GM08714 (cell line): ENCODE measurements at regions not wholly inside any gene's neighbourhood (a gene's known extent, or its start where the extent isn't known, plus 50 kb on each side); places are given as distances from the start of the nearest gene placed in this dataset.

Experiments used
- H3K4me3 ChIP-seq: fragments of 200-500 bp; sonication (Bioruptor generic); 2 replicates; pipeline ENCODE4 v1.5.1; 2014; ENCODE audit warnings: mild to moderate bottlenecking, low read length, inconsistent platforms
- ZNF274 ChIP-seq: IDR thresholded peaks from 2 replicates; pipeline ENCODE4 v1.6.1; 2012; ENCODE audit warnings: mild to moderate bottlenecking, low read depth, low read length

GRCh38 chr13:88125055-88125454 is 453.9 kb downstream of the SLITRK5 start:
- TF ChIP-seq ZNF274 = no peak
- no peak overlapping the region for H3K4me3 ChIP-seq

- H3K4me3 ChIP-seq = no peak overlapping the region
- no peak for TF ChIP-seq ZNF274
Measured at GRCh38 chr13:88136098-88136790, 465.1 kb downstream of the SLITRK5 start.

DNA sequence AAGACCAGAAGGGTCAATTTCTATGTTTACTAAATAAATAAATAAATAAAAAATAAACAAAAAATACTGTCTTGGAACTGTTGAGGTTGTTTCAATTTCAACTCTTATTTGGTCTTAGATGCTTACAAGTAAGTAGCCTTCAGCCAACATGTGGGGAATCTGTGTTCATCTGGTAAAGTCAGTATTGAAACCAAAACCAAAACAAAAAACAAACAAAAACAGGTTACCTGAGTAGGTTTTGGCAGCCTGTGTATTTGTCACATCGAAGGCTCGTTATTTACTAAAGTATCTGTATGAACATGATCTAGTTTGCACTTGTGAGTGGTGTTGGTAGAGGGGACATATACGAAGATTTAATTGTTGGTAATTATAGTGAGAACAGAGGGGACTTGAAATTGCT is 471.5 kb downstream of the SLITRK5 start:
- no peak for TF ChIP-seq ZNF274
- no peak overlapping the region for H3K4me3 ChIP-seq

- H3K4me3 ChIP-seq = no peak overlapping the region
- no peak for TF ChIP-seq ZNF274
Measured at GRCh38 chr13:88144580-88144979, 473.4 kb downstream of the SLITRK5 start.

DNA sequence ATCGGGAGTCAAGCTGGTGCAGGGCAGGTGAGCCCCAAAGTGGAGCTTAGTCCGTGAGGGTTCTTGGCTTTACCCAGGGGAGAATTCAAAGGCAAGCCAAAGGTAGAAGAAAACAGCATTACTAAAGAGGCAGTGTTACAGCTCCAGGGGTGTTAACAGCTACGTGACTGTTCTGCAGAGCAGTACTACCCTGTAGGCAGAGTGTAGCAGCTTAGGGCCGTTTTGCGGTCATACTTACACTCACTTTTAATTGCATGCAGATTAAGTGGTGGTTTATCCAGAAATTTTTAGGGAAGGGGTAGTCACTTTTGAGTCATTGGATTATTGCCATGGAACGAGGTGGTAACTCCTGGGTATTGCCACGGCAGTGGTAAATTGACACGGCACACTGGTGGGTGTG is 482.2 kb downstream of the SLITRK5 start:
- H3K4me3 ChIP-seq = no peak overlapping the region
- no peak for TF ChIP-seq ZNF274

DNA sequence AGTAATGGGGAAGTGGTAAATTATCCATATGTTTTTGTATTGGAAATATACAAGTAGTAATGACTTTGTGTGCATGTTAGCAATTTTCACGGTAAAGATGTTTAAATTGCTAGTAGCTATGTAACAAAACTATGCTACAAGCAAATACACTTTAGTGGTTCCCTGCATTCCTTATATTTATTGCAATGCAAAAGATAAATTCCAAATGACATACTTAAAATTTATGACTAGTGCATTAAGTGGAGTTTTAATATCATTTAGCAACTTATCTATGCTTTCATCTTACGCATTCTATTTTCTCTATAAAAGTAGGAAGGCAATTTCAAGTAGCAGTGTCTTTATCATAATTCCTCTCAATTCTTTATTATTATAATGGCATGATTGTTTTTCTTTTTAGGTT is 482.8 kb downstream of the SLITRK5 start:
- TF ChIP-seq ZNF274 = no peak
- H3K4me3 ChIP-seq = no peak overlapping the region

DNA sequence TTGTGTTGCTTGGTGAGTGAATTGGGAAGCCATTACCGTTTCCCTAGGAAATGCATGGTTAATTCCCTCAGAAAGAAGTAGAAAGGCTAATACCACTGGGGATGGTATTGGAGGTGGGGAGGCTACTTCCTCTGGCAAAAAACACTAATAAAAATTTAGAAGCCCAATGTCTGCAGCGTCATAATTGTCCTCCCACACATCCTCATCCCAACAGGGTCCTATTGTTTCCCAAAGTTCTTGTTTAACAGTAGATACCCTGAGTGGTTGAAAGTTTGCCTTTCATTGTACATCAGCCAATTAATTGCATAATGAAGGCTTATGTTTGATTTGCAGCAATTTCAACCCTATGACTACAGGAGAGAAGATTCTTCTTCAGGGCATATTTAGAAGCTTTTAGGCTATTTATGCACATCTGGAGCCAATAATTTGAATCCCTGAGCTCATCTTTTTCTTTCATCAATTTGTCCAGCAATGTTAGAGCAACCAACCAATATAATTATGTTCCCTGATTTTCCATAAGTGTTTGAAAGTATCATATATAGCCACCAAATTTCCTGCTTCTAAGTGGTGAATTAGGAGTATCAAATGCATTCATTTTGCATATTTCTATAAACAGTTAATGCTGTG is 491.0 kb downstream of the SLITRK5 start:
- no peak for TF ChIP-seq ZNF274
- H3K4me3 ChIP-seq = no peak overlapping the region

DNA sequence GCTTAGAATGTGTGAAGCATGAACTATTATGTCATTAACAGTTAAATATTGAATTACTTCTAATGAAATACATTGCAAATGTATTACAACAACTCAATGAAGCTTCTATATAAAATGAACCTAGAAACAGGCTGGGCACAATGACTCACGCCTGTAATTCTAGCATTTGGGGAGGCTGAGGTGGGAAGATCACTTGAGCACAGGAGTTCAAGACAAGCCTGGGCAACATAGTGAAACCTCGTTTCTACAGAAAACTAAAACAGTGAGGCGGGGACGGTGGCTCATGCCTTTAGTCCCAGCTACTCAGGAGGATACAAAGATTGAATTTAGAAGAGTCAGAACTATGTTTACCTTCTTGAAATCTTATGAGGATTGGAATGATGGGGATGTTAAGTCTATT is 505.1 kb downstream of the SLITRK5 start:
- H3K4me3 ChIP-seq = no peak overlapping the region
- TF ChIP-seq ZNF274 = no peak

DNA sequence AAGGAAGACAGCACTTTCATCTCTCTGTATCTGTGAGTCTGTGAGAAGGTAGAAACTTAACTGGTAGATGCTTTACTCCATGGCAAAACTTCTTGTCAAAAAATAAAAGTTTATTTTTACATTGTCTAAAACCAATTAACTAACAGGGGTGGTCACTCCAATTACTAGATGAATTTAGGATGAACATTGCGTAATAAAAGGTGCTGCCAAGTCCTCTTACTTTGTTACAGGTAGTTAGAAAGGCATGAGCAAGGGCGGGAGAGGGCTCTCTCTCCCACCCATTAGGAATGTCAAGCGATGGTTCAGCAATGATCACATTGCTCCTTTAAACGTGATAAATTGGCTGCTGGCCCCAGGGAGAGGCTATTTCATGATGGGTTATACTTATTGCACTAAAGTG is 512.3 kb downstream of the SLITRK5 start:
- TF ChIP-seq ZNF274 = no peak
- H3K4me3 ChIP-seq = no peak overlapping the region

DNA sequence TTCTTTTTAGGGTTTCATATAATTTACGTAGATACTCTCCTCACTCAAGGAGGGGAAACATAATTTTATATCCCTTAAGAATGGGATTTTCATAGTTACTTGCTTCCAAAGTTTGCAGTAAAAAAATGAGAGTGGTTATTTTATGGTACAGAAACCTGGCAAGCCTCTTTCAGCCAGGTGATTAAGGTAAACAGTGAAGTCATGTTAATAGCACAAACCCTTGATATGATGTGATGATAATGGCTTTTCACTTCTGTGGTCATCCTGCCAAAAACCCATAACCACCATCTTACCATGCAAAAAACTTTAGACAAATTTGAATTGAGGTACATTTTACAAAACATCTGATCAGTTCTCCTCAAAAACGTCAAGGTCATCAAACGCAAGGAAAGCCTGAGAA is 517.8 kb downstream of the SLITRK5 start:
- TF ChIP-seq ZNF274 = no peak
- H3K4me3 ChIP-seq = no peak overlapping the region

GRCh38 chr13:88189728-88190127 is 518.6 kb downstream of the SLITRK5 start:
- no peak for TF ChIP-seq ZNF274
- H3K4me3 ChIP-seq = no peak overlapping the region

DNA sequence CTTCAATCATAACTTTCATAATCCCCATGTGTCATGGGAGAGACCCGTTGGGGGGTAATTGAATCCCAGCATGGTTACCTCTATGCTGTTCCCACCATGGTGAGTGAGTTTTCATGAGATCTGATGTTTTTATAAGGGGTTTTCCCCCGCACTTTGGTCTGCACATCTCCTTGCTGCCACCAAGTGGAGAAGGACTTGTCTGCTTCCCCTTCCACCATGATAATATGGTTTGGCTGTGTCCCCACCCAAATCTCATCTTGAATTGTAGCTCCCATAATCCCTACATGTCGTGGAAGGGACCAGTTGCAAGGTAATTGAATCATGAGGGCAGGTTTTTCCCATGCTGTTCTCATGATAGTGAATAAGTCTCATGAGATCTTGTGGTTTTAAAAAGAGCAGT is 524.9 kb downstream of the SLITRK5 start:
- no peak for TF ChIP-seq ZNF274
- H3K4me3 ChIP-seq = no peak overlapping the region

- H3K4me3 ChIP-seq = no peak overlapping the region
- no peak for TF ChIP-seq ZNF274
Measured at GRCh38 chr13:88217372-88217771, 546.2 kb downstream of the SLITRK5 start.

DNA sequence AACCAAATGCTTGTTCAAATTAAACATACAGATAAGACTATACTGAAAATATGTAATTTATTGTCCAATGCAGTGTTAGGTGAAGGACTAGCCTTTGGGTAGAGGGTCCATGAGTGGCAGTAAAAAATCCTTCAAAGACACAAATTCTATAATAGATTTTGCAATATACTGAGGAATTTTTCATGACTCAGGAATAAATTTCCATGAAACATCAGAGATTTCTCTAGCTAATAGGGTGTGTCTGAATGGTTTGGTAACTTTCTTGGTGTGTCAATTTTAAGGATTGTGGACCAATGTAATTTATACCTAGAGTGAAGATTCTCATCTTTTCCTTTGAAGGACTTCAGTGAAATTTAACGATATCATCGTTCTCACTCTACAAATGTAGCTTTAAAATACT is 546.7 kb downstream of the SLITRK5 start:
- H3K4me3 ChIP-seq = no peak overlapping the region
- TF ChIP-seq ZNF274 = no peak

DNA sequence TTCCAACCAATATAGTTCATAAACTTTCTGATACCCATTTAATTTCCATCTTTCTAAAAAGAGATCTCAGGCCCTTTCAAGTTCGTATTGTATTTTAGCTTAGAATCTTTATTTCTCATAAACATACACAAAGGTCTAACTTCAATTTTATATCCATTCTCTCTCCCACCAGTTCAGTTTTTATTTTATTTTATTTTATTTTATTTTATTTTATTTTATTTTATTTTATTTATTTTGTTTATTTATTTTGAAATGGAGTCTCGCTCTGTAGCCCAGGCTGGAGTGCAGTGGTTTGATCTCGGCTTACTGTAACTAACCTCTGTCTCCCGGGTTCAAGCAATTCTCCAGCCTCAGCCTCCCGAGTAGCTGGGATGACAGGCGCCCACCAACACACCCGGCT is 552.8 kb downstream of the SLITRK5 start:
- TF ChIP-seq ZNF274 = no peak
- H3K4me3 ChIP-seq = no peak overlapping the region

GRCh38 chr13:88235441-88235840 is 564.3 kb downstream of the SLITRK5 start:
- TF ChIP-seq ZNF274 = no peak
- H3K4me3 ChIP-seq = no peak overlapping the region

DNA sequence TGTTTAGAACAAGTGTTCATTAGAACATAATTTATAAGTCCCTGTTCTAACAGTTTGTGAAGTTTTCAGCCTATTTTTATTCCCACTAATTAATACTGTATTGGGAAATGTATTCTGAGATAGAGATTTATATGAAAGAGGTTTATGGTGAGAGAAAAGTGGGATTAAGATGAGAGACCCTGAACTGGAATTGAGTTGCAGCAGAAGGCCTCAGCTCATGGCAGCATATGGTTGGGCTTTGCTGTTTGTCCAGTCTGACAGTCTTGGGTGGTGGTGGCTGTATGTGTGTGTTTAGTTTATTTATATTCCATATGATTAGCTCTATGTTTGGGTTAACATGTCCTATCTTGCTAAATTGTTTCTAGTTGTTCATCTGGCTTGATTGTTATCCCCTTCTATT is 575.1 kb downstream of the SLITRK5 start:
- no peak for TF ChIP-seq ZNF274
- H3K4me3 ChIP-seq = no peak overlapping the region
